ENCODE measurements at regions not wholly inside any gene's neighbourhood (a gene's known extent, or its start where the extent isn't known, plus 50 kb on each side); places are given as distances from the start of the nearest gene placed in this dataset.
A peak's percentile ranks its signal among the peaks of the same experiment; 100 is the strongest.

GRCh38 chr2:8004250-8004681 is 677.6 kb upstream of the ID2 start:
- DNase-seq (ENCODE audit: insufficient read length, low spot score) = no peak
- FAIRE-seq = no peak
- TF ChIP-seq POU2F2 (IDR thresholded peaks at IDR 0.05; ENCODE audit: low read depth, low read length) = no peak
- no peak for TF ChIP-seq POLR2A (IDR thresholded peaks at IDR 0.05; ENCODE audit: low read depth, low read length)
- TF ChIP-seq PAX5 (IDR thresholded peaks at IDR 0.05; ENCODE audit: insufficient read depth, low read length, severe bottlenecking) = no peak
- TF ChIP-seq SPI1 (IDR thresholded peaks at IDR 0.05; ENCODE audit: low read depth, low read length) = peak; percentile 69
- TF ChIP-seq POLR2AphosphoS5 (IDR thresholded peaks at IDR 0.05; ENCODE audit: low read depth, low read length) = no peak

GRCh38 chr2:8006181-8006580 is 675.7 kb upstream of the ID2 start:
- TF ChIP-seq PAX5 (IDR thresholded peaks at IDR 0.05; ENCODE audit: insufficient read depth, low read length, severe bottlenecking) = no peak
- TF ChIP-seq POU2F2 (IDR thresholded peaks at IDR 0.05; ENCODE audit: low read depth, low read length) = no peak
- TF ChIP-seq TAF1 (IDR thresholded peaks at IDR 0.05; ENCODE audit: low read depth, low read length) = no peak
- no peak for TF ChIP-seq POLR2A (IDR thresholded peaks at IDR 0.05; ENCODE audit: low read depth, low read length)
- no peak for TF ChIP-seq POLR2AphosphoS5 (IDR thresholded peaks at IDR 0.05; ENCODE audit: low read depth, low read length)
- no peak for TF ChIP-seq SPI1 (IDR thresholded peaks at IDR 0.05; ENCODE audit: low read depth, low read length)
- no peak for DNase-seq (ENCODE audit: insufficient read length, low spot score)

DNA sequence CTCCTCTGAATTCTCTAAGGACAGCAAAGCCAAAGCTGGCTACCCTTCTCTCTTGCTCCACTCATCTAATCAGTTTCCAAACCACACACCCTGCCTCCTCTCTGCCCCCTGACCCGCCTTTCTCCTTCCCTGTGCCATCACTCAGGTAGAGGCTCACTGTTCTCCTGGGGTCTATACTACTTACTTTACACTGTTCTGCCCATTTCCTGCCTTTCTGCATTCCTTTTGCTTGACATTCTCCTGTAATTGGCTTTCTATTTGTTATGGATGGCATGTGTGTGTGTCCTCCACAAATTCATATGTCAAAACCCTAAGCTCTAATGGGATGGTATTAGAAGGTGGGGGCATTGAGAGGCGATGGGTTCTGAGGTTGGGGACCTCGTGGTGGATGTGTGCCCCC is 675.2 kb upstream of the ID2 start:
- no peak for DNase-seq (ENCODE audit: insufficient read length, low spot score)
- TF ChIP-seq POLR2A (IDR thresholded peaks at IDR 0.05; ENCODE audit: low read depth, low read length) (no peak), SPI1 (IDR thresholded peaks at IDR 0.05; ENCODE audit: low read depth, low read length) (no peak), TAF1 (IDR thresholded peaks at IDR 0.05; ENCODE audit: low read depth, low read length) (no peak), POU2F2 (IDR thresholded peaks at IDR 0.05; ENCODE audit: low read depth, low read length) (no peak), PAX5 (IDR thresholded peaks at IDR 0.05; ENCODE audit: insufficient read depth, low read length, severe bottlenecking) (no peak), POLR2AphosphoS5 (IDR thresholded peaks at IDR 0.05; ENCODE audit: low read depth, low read length) (no peak)
- no peak for FAIRE-seq

More at GRCh38 chr2:8006181-8006580, 675.7 kb upstream of the ID2 start:
- FAIRE-seq = no peak

DNA sequence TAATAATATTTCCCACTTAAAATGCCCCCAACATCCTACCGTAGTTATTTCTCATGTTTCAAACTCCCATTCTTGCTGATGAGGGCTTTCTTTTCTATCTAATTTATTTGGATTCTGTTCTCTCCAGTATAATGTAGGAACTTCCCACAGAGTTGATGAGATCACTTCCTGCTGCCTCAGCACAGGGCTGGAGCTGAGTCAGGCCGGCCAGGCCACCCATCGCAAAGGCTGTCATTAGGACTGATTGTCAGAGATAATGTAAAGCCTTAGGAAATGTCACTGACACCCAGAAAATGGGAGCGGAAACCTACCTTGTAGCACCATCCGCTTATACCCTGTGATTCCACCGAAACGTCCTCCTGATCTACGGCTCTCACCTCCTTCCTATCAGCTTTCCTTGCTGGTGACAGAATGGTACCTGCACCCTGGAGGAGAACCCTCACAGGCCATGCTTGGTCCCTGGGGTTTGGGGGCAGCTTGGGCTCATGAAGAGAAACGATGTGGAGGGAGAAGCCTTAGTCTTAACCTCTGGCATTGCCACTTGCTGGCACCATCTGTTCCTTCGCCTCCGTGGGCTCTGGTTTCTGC is 672.8 kb upstream of the ID2 start:
- no peak for FAIRE-seq
- TF ChIP-seq POU2F2 (IDR thresholded peaks at IDR 0.05; ENCODE audit: low read depth, low read length) = no peak
- no peak for TF ChIP-seq POLR2A (IDR thresholded peaks at IDR 0.05; ENCODE audit: low read depth, low read length)
- no peak for TF ChIP-seq POLR2AphosphoS5 (IDR thresholded peaks at IDR 0.05; ENCODE audit: low read depth, low read length)
- TF ChIP-seq SPI1 (IDR thresholded peaks at IDR 0.05; ENCODE audit: low read depth, low read length) = no peak
- no peak for TF ChIP-seq PAX5 (IDR thresholded peaks at IDR 0.05; ENCODE audit: insufficient read depth, low read length, severe bottlenecking)
- TF ChIP-seq TAF1 (IDR thresholded peaks at IDR 0.05; ENCODE audit: low read depth, low read length) = no peak

GRCh38 chr2:8015848-8016600 is 665.8 kb upstream of the ID2 start:
- TF ChIP-seq POLR2A (IDR thresholded peaks at IDR 0.05; ENCODE audit: low read depth, low read length) (no peak), SPI1 (IDR thresholded peaks at IDR 0.05; ENCODE audit: low read depth, low read length) (0 out of 2 replicates have a peak, but pooled peaks have one; percentile 20)
- FAIRE-seq = no peak

More for the DNA sequence above, 672.8 kb upstream of the ID2 start:
- DNase-seq (ENCODE audit: insufficient read length, low spot score) = no peak

DNA sequence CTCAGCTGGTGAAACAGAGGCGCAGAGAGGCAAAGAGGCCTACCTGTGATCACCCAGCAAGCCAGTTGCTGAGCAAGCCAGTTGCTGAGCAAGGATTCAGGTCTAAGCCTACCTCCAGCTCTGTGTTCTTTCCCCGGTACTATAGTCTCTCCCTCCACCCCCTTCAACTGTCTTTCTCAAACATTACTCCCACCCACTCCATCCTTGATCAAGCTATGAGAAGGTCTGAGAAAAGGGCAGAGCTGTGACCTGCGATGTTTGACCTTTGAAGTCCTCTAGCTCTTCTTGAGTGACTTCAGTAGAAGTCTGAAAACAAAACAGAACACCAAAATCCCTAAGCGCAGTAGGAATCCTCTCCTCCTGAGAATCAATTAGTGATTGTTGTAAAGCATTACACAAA is 665.2 kb upstream of the ID2 start:
- no peak for FAIRE-seq
- DNase-seq (ENCODE audit: insufficient read length, low spot score) = no peak
- TF ChIP-seq POU2F2 (IDR thresholded peaks at IDR 0.05; ENCODE audit: low read depth, low read length) (no peak), POLR2A (IDR thresholded peaks at IDR 0.05; ENCODE audit: low read depth, low read length) (no peak), SPI1 (IDR thresholded peaks at IDR 0.05; ENCODE audit: low read depth, low read length) (no peak), TAF1 (IDR thresholded peaks at IDR 0.05; ENCODE audit: low read depth, low read length) (no peak), POLR2AphosphoS5 (IDR thresholded peaks at IDR 0.05; ENCODE audit: low read depth, low read length) (no peak), PAX5 (IDR thresholded peaks at IDR 0.05; ENCODE audit: insufficient read depth, low read length, severe bottlenecking) (no peak)

More at GRCh38 chr2:8015848-8016600, 665.8 kb upstream of the ID2 start:
- no peak for DNase-seq (ENCODE audit: insufficient read length, low spot score)

GRCh38 chr2:8018956-8019355 is 662.9 kb upstream of the ID2 start:
- FAIRE-seq (no peak), DNase-seq (ENCODE audit: insufficient read length, low spot score) (no peak)
- TF ChIP-seq POLR2AphosphoS5 (IDR thresholded peaks at IDR 0.05; ENCODE audit: low read depth, low read length) = no peak
- no peak for TF ChIP-seq SPI1 (IDR thresholded peaks at IDR 0.05; ENCODE audit: low read depth, low read length)
- TF ChIP-seq PAX5 (IDR thresholded peaks at IDR 0.05; ENCODE audit: insufficient read depth, low read length, severe bottlenecking) = no peak
- no peak for TF ChIP-seq TAF1 (IDR thresholded peaks at IDR 0.05; ENCODE audit: low read depth, low read length)
- no peak for TF ChIP-seq POU2F2 (IDR thresholded peaks at IDR 0.05; ENCODE audit: low read depth, low read length)
- TF ChIP-seq POLR2A (IDR thresholded peaks at IDR 0.05; ENCODE audit: low read depth, low read length) = no peak

GRCh38 chr2:8019934-8020333 is 661.9 kb upstream of the ID2 start:
- TF ChIP-seq PAX5 (IDR thresholded peaks at IDR 0.05; ENCODE audit: insufficient read depth, low read length, severe bottlenecking) (no peak), SPI1 (IDR thresholded peaks at IDR 0.05; ENCODE audit: low read depth, low read length) (no peak), TAF1 (IDR thresholded peaks at IDR 0.05; ENCODE audit: low read depth, low read length) (no peak), POLR2AphosphoS5 (IDR thresholded peaks at IDR 0.05; ENCODE audit: low read depth, low read length) (no peak), POU2F2 (IDR thresholded peaks at IDR 0.05; ENCODE audit: low read depth, low read length) (no peak), POLR2A (IDR thresholded peaks at IDR 0.05; ENCODE audit: low read depth, low read length) (no peak)
- FAIRE-seq (no peak), DNase-seq (ENCODE audit: insufficient read length, low spot score) (no peak)

GRCh38 chr2:8021921-8022320 is 659.9 kb upstream of the ID2 start:
- DNase-seq (ENCODE audit: insufficient read length, low spot score) (no peak), FAIRE-seq (no peak)
- TF ChIP-seq SPI1 (IDR thresholded peaks at IDR 0.05; ENCODE audit: low read depth, low read length) (no peak), POLR2A (IDR thresholded peaks at IDR 0.05; ENCODE audit: low read depth, low read length) (no peak), TAF1 (IDR thresholded peaks at IDR 0.05; ENCODE audit: low read depth, low read length) (no peak), POLR2AphosphoS5 (IDR thresholded peaks at IDR 0.05; ENCODE audit: low read depth, low read length) (no peak), PAX5 (IDR thresholded peaks at IDR 0.05; ENCODE audit: insufficient read depth, low read length, severe bottlenecking) (no peak), POU2F2 (IDR thresholded peaks at IDR 0.05; ENCODE audit: low read depth, low read length) (no peak)

Measured in GM12891 (cell line).